ENCODE measurements at regions not wholly inside any gene's neighbourhood (a gene's known extent, or its start where the extent isn't known, plus 50 kb on each side); places are given as distances from the start of the nearest gene placed in this dataset.

- peaks cover 10% of the 10 kb centered on the region for H3K27me3 ChIP-seq (ENCODE audit: insufficient read depth, low read depth, severe bottlenecking)
- no peaks in the 10 kb centered on the region for H3K9me3 ChIP-seq (ENCODE audit: severe bottlenecking)
- no peak for TF ChIP-seq CTCF (IDR thresholded peaks at IDR 0.05; ENCODE audit: low read depth, low read length)
- H3K4me3 ChIP-seq (ENCODE audit: low read depth, low read length): no peak overlapping the region
- no peaks in the 10 kb centered on the region for H3K36me3 ChIP-seq
- H3K27ac ChIP-seq: no peak overlapping the region
- no peak for DNase-seq
Measured at GRCh38 chr7:26965724-26966123, 101.3 kb upstream of the SKAP2 start.

- Histone ChIP-seq H3K36me3 (no peaks in the 10 kb centered on the region), H3K27me3 (ENCODE audit: insufficient read depth, low read depth, severe bottlenecking) (peaks cover 10% of the 10 kb centered on the region), H3K4me3 (ENCODE audit: low read depth, low read length) (no peak overlapping the region), H3K27ac (no peak overlapping the region), H3K9me3 (ENCODE audit: severe bottlenecking) (no peaks in the 10 kb centered on the region)
- no peak for TF ChIP-seq CTCF (IDR thresholded peaks at IDR 0.05; ENCODE audit: low read depth, low read length)
- no peak for DNase-seq
Measured at GRCh38 chr7:26964156-26964808, 99.9 kb upstream of the SKAP2 start.

- no peak for TF ChIP-seq CTCF (IDR thresholded peaks at IDR 0.05; ENCODE audit: low read depth, low read length)
- H3K27ac ChIP-seq: no peak overlapping the region
- no peaks in the 10 kb centered on the region for H3K36me3 ChIP-seq
- H3K9me3 ChIP-seq (ENCODE audit: severe bottlenecking): no peaks in the 10 kb centered on the region
- peaks cover 3% of the 10 kb centered on the region for H3K27me3 ChIP-seq (ENCODE audit: insufficient read depth, low read depth, severe bottlenecking)
- H3K4me3 ChIP-seq (ENCODE audit: low read depth, low read length): no peak overlapping the region
- no peak for DNase-seq
Measured at GRCh38 chr7:26959290-26959689, 94.9 kb upstream of the SKAP2 start.

GRCh38 chr7:26958834-26959233 lies 94.4 kb upstream of the SKAP2 start:
- H3K36me3 ChIP-seq: no peaks in the 10 kb centered on the region
- H3K4me3 ChIP-seq (ENCODE audit: low read depth, low read length): no peak overlapping the region
- no peak for DNase-seq
- H3K9me3 ChIP-seq (ENCODE audit: severe bottlenecking): no peaks in the 10 kb centered on the region
- peaks cover 2% of the 10 kb centered on the region for H3K27me3 ChIP-seq (ENCODE audit: insufficient read depth, low read depth, severe bottlenecking)
- no peak for TF ChIP-seq CTCF (IDR thresholded peaks at IDR 0.05; ENCODE audit: low read depth, low read length)
- no peak overlapping the region for H3K27ac ChIP-seq

- Histone ChIP-seq H3K27me3 (ENCODE audit: insufficient read depth, low read depth, severe bottlenecking) (peaks cover 5% of the 10 kb centered on the region), H3K27ac (no peak overlapping the region), H3K9me3 (ENCODE audit: severe bottlenecking) (no peaks in the 10 kb centered on the region), H3K4me3 (ENCODE audit: low read depth, low read length) (no peak overlapping the region), H3K36me3 (no peaks in the 10 kb centered on the region)
- DNase-seq: no peak
- no peak for TF ChIP-seq CTCF (IDR thresholded peaks at IDR 0.05; ENCODE audit: low read depth, low read length)
Measured at GRCh38 chr7:26955516-26955915, 91.1 kb upstream of the SKAP2 start.

GRCh38 chr7:26954951-26955350 lies 90.6 kb upstream of the SKAP2 start:
- no peak for DNase-seq
- H3K36me3 ChIP-seq: no peaks in the 10 kb centered on the region
- no peak overlapping the region for H3K4me3 ChIP-seq (ENCODE audit: low read depth, low read length)
- H3K27me3 ChIP-seq (ENCODE audit: insufficient read depth, low read depth, severe bottlenecking): peaks cover 5% of the 10 kb centered on the region
- TF ChIP-seq CTCF (IDR thresholded peaks at IDR 0.05; ENCODE audit: low read depth, low read length): no peak
- H3K9me3 ChIP-seq (ENCODE audit: severe bottlenecking): no peaks in the 10 kb centered on the region
- H3K27ac ChIP-seq: no peak overlapping the region
